Activated CD8-positive, alpha-beta T cell treated with anti-CD3 and anti-CD28 coated beads, Interleukin-2, amount 10 ng/mL, durations not matched to agents 7 days and 5 days (primary cell): ENCODE measurements at regions not wholly inside any gene's neighbourhood (a gene's known extent, or its start where the extent isn't known, plus 50 kb on each side); places are given as distances from the start of the nearest gene placed in this dataset.

ENCODE experiments used
- ATAC-seq: fragments of 150-1000 bp; cut with Tn5 transposase; one replicate; pipeline ENCODE4 v1.10.0; 2021; ENCODE audit warnings: moderate library complexity
- CTCF ChIA-PET: fragments of 350-600 bp; sonication (Branson Sonifier 250); formaldehyde crosslinking; loops from one replicate; lab custom pipeline; 2021; ENCODE audit warnings: antibody characterized with exemption; lab: Charles Lee
- POLR2A ChIA-PET: fragments of 350-600 bp; sonication (Branson Sonifier 250); formaldehyde crosslinking; loops from one replicate; lab custom pipeline; 2021; ENCODE audit warnings: antibody characterized with exemption; lab: Charles Lee
- DNase-seq: peaks from one replicate; pipeline ENCODE4 v3.0.0-alpha.2; 2020
- H3K27ac Mint-ChIP-seq: one replicate; pipeline ENCODE4 v1.8.0; 2021; ENCODE audit warnings: mild to moderate bottlenecking, mixed read lengths
- H3K27me3 Mint-ChIP-seq: one replicate; pipeline ENCODE4 v1.8.0; 2021; ENCODE audit warnings: low read depth, mixed read lengths
- H3K36me3 Mint-ChIP-seq: one replicate; pipeline ENCODE4 v1.8.0; 2021; ENCODE audit warnings: low read depth, mixed read lengths
- H3K4me1 Mint-ChIP-seq: one replicate; pipeline ENCODE4 v1.8.0; 2021; ENCODE audit warnings: low read depth, mixed read lengths
- H3K4me3 Mint-ChIP-seq: one replicate; pipeline ENCODE4 v1.8.0; 2021; ENCODE audit warnings: mild to moderate bottlenecking, mixed read lengths
- H3K9me3 Mint-ChIP-seq: one replicate; pipeline ENCODE4 v1.8.0; 2022; ENCODE audit warnings: mixed read lengths; ENCODE audit not compliant: insufficient read depth

DNA sequence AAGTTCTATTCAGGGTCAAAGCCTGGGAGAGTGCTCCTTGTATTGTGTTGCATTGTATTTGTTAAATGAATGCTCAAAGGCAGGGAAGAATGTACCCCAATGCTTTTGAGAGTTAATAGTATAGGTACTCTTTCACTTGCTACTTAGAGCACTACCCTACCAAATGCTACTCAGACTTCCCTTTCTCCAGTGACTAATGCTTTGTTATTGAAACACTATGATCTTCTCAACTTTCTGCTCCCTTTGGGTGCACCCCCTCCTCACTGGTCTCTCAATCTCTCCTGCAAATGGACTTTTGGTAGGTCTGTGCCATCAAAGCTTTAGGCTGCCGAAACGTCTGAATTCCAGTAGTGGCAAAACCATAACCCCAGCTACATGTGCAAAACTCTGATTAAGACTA is 177.7 kb upstream of the AHR start:
- Mint-ChIP-seq H3K27ac (no peak overlapping the region), H3K36me3 (no peaks in the 10 kb centered on the region), H3K9me3 (no peaks in the 10 kb centered on the region), H3K27me3 (no peaks in the 10 kb centered on the region), H3K4me3 (no peak overlapping the region), H3K4me1 (peaks cover 12% of the 10 kb centered on the region)
- DNase-seq, result no peak
- CTCF ChIA-PET, result no interaction called here
- POLR2A ChIA-PET, result interaction anchor here (0.6 kb wide), 1 partner anchor 287 kb away, joined by 4 read pairs; no protein-coding TSS in a partner anchor
- no peak for ATAC-seq

DNA sequence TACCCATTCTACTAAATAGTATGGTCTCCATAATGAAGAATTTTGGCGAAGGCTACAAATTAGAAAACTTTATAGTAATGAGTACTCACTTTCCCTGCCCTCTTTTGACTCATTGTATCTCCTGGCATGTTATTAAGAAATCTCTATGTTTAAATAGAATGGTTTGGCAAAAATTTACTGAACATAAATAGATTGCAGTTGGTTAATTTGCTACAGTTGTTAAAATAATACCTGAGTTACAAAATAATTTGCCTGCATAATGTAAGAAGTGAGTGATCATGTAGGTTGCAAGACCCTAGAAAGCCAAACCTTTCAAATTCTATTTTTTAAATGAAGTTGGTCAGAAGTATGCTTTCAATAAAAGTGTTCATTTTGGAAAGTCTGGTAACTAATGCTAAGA is 176.8 kb upstream of the AHR start:
- Mint-ChIP-seq H3K4me3 (no peak overlapping the region), H3K4me1 (peaks cover 12% of the 10 kb centered on the region), H3K9me3 (no peaks in the 10 kb centered on the region), H3K36me3 (no peaks in the 10 kb centered on the region), H3K27me3 (no peaks in the 10 kb centered on the region), H3K27ac (no peak overlapping the region)
- ATAC-seq (no peak), DNase-seq (no peak)
- POLR2A ChIA-PET, result no interaction called here
- CTCF ChIA-PET, result no interaction called here

DNA sequence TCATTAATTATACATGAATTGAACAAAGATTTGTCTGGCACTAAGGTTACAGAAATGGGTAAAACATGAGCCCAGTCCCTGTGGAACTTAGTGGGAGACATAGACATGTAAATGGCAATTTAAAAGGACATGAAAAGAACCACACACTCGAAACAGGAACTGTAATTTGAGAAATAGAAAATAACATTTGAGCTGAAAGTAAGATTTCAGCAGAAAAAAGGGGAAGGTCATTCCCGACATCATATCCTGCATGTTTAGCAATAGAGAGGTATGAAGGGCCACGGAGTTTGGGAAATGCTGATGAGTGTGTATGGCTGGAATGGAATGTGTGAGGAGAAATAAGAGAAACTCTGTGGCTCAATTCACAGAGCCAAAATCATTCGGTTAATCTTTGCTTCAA is 175.4 kb upstream of the AHR start:
- peaks cover 9% of the 10 kb centered on the region for H3K4me1 Mint-ChIP-seq
- ChIA-PET CTCF (no interaction called here), POLR2A (no interaction called here)
- no peak overlapping the region for H3K27ac Mint-ChIP-seq
- H3K9me3 Mint-ChIP-seq, result no peaks in the 10 kb centered on the region
- no peaks in the 10 kb centered on the region for H3K36me3 Mint-ChIP-seq
- no peaks in the 10 kb centered on the region for H3K27me3 Mint-ChIP-seq
- H3K4me3 Mint-ChIP-seq, result no peak overlapping the region
- DNase-seq (no peak), ATAC-seq (no peak)

DNA sequence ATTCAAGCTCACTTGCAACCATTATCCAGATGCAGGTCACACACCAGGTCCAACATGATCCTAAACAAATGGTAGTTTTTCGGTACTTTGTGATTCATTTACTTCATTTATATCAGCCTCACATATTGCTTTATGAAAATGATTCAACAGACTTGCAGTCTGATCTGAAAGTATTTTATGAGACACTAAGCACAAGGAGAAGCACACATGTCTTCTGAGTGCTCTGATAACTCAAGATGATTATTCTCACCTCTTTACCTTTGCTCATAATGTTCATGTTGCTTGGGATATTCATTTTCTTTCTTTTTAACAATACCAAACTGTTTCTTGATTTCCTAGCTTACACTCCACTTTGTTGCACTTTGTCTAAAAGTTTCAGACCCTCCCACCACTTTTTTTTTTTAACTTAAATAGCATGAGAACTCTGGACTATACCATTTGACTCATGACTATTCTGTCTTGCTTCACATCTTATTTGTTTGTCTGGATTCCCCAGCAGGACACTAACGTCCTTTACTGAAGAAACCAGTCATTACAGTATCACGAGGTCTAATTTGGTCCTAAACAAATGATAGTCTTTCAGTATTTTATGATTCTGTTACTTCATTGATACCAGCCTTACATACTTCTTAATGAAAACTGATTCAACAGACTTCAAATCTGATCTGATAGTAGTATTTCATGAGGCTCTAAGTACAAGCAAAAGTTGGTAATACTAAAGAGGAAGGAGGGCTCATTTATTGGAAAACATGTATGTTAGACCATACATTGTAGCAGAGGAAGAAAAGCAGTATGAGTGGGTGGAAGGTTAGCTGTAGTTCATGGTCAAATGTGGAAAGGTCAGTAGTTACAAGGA is 171.8 kb upstream of the AHR start:
- ATAC-seq, result no peak

DNA sequence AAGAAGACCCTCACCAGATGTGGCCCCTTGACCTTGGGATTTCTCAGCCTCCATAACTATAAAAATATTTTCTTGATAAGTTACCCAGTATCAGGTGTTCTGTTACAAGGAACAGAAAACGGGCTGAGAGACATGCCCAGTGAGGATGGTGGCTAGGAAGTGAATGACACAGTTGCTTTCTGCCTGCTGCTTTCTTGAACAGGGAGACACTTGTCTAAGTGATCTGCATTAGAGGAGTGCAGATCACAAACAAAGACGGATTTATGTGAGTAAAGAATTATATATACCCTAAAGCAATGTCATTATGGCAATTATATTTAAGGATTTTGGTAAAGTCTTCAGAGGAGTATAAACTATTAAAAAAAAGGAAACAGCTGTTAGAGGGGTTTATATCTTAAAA is 169.2 kb upstream of the AHR start:
- ATAC-seq (no peak), DNase-seq (no peak)
- peaks cover 20% of the 10 kb centered on the region for H3K4me1 Mint-ChIP-seq
- no peak overlapping the region for H3K27ac Mint-ChIP-seq
- ChIA-PET CTCF (no interaction called here), POLR2A (no interaction called here)
- H3K36me3 Mint-ChIP-seq, result peaks cover 4% of the 10 kb centered on the region
- peaks cover 4% of the 10 kb centered on the region for H3K9me3 Mint-ChIP-seq
- H3K27me3 Mint-ChIP-seq, result no peaks in the 10 kb centered on the region
- no peak overlapping the region for H3K4me3 Mint-ChIP-seq

More for the DNA sequence above, 171.8 kb upstream of the AHR start:
- Mint-ChIP-seq H3K4me3 (no peak overlapping the region), H3K36me3 (no peaks in the 10 kb centered on the region), H3K9me3 (peaks cover 4% of the 10 kb centered on the region), H3K27me3 (no peaks in the 10 kb centered on the region), H3K27ac (no peak overlapping the region), H3K4me1 (peaks cover 20% of the 10 kb centered on the region)
- DNase-seq, result no peak
- CTCF ChIA-PET, result no interaction called here
- POLR2A ChIA-PET, result no interaction called here

DNA sequence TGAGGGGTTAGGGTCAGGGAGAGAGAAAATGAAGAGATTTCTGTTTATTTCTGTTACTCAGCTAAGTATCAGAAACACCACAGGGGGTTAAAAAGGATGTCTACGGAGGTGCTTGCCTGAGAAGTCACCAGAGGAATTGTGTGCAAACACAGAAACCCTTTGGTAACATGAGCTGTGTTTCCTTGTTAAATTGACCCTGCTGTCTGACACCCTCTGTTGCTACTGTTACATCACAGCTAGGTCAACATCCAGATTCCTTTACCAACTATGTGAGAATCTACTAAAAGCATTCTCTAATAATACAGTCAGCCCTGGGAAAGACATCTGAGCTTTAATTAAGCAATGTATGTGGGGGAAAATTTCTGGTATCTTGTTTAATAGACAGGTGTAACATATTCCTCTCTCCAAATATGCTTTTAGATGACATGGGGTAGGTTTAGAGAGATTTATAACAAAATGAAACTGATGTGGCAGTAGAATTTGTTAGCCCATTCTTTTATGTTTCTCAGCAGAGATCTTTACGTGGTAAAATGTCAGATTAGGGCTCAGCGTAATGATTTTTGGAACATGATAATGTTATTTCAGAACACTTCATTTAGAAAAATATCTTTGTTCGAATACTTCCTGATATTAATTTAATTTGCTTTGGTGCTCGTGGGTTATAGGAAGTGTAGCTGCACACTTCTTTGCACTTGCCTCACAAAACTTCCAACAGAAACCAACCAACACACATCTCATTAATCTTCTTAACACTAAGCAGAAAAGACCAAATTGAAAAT is 168.0 kb upstream of the AHR start:
- Mint-ChIP-seq H3K27me3 (no peaks in the 10 kb centered on the region), H3K36me3 (peaks cover 15% of the 10 kb centered on the region), H3K4me3 (peak overlapping the region; percentile 48), H3K4me1 (peaks cover 33% of the 10 kb centered on the region), H3K27ac (peak overlapping the region; percentile 24), H3K9me3 (peaks cover 9% of the 10 kb centered on the region)
- ATAC-seq, result peak; percentile 43
- CTCF ChIA-PET, result no interaction called here
- POLR2A ChIA-PET, result interaction anchor here (1.1 kb wide), 1 partner anchor 147 kb away, joined by 3 read pairs; no protein-coding TSS in a partner anchor
- no peak for DNase-seq

DNA sequence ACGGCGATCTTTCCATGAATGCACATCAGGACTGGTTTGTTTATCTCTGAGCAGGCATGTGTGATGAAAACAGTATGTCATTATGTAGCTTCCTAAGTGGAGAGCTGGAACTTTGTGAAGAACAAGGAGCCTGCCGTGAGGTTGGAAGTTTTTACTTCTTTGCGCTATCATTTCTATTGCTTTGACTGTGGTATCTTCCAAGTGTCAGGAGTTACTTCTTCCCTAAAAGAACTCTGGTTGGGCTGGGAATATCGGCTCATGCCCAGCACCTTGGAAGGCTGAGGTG is 167.4 kb upstream of the AHR start:
- Mint-ChIP-seq H3K9me3 (peaks cover 10% of the 10 kb centered on the region), H3K4me1 (peaks cover 37% of the 10 kb centered on the region), H3K4me3 (peak overlapping the region; percentile 48), H3K36me3 (peaks cover 18% of the 10 kb centered on the region), H3K27me3 (no peaks in the 10 kb centered on the region), H3K27ac (peak overlapping the region; percentile 24)
- CTCF ChIA-PET, result interaction anchor here (0.9 kb wide), 1 partner anchor 11 kb away, joined by 3 read pairs; no protein-coding TSS in a partner anchor
- ATAC-seq, result no peak
- POLR2A ChIA-PET, result interaction anchor here (1.1 kb wide), 1 partner anchor 146 kb away, joined by 3 read pairs; no protein-coding TSS in a partner anchor
- no peak for DNase-seq

DNA sequence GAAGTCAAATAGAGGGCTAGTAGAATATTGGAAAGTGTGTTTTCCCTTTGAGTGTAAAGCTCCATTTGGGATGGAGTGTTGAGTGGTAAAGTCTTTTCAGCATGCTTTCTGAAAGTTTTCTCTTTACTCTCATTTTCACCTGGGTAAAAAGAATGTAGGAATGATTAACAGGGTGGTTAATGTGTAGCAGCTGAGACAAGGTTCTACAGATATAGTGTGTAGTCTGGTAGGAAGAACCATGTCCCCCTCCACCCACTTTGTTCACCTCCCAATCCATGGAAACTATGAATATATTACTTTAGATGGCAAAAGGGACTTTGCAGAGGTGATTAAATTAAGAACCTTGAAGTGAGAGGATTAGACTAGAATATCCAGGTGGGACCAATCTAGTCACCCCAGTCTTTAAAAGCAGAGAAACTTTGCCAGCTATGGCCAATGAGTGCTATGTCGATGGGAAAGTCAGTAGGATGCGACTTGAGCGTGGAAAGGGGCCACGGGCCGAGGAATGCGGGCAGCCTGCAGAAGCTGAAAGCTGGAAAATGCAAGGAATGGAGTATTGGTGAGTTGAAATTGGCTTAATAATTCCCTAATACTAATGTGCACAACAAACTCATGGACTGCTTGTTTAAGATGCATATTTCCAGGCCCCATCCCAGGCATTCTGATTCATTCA is 166.3 kb upstream of the AHR start:
- Mint-ChIP-seq H3K9me3 (peaks cover 10% of the 10 kb centered on the region), H3K36me3 (peaks cover 25% of the 10 kb centered on the region), H3K4me1 (peaks cover 44% of the 10 kb centered on the region), H3K27me3 (no peaks in the 10 kb centered on the region), H3K4me3 (no peak overlapping the region), H3K27ac (no peak overlapping the region)
- no peak for DNase-seq
- CTCF ChIA-PET, result interaction anchor here (1.0 kb wide), 1 partner anchor 9 kb away, joined by 3 read pairs; no protein-coding TSS in a partner anchor
- POLR2A ChIA-PET, result no interaction called here
- ATAC-seq, result no peak

DNA sequence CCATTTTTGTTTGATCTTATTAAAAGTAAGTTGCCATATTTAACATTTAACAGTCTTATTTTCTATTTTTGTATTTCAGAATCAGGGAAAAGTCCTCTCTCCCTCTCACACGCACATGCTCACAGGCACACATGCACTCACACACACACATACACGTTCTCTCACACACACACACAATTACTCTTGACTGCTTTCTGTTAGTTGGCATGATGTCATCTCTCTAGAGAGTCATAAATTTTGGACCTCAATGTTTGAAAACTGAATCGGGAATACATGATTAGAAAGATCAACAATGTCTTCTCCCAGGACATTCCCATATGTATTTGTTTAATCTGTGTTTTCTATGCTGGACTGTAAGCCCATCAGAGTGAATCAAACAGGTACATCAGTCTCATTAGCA is 165.7 kb upstream of the AHR start:
- Mint-ChIP-seq H3K9me3 (peaks cover 10% of the 10 kb centered on the region), H3K4me1 (peaks cover 45% of the 10 kb centered on the region), H3K36me3 (peaks cover 26% of the 10 kb centered on the region), H3K27me3 (no peaks in the 10 kb centered on the region), H3K27ac (no peak overlapping the region), H3K4me3 (no peak overlapping the region)
- ATAC-seq, result no peak
- ChIA-PET POLR2A (no interaction called here), CTCF (no interaction called here)
- no peak for DNase-seq

DNA sequence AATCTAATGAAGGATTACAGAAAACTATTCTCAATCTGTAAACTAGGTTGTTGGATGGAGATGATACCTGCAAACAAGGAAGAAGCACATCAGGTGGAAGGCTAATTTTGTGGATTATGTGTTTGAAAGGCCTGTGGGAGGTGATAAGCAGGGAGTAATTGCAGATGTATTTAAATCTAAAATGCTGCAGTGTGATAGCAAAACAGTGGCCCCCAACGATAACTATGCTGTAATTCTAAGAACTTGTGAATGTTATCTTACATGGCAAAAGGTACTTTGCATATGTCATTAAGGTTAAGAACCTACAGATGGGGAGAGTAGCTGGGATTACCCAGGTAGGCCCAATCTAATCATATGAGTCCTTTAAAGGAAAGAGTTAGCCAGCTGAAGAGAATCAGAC is 164.5 kb upstream of the AHR start:
- DNase-seq, result no peak
- H3K4me3 Mint-ChIP-seq, result no peak overlapping the region
- H3K27ac Mint-ChIP-seq, result no peak overlapping the region
- POLR2A ChIA-PET, result no interaction called here
- peaks cover 30% of the 10 kb centered on the region for H3K36me3 Mint-ChIP-seq
- ATAC-seq, result no peak
- H3K9me3 Mint-ChIP-seq, result peaks cover 5% of the 10 kb centered on the region
- no peaks in the 10 kb centered on the region for H3K27me3 Mint-ChIP-seq
- H3K4me1 Mint-ChIP-seq, result peaks cover 56% of the 10 kb centered on the region
- CTCF ChIA-PET, result no interaction called here

DNA sequence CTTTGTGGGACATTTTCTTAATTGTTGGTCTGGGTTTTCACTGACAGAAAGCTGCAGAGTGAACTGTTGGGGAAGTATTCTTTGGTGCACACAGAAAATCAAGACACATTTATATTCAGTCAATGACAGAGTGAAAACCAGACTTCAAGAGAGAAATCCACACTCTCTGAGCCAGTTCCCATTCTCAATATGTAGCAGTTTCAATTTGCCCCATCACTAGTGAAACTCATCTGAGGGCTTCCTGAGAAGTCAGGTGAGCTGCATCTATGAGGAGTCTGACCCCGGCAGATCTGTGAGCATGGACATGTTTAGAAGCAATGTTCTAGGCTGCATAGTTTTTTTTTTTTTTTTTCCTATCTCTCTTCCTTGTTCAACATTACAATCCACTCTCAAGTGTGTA is 163.7 kb upstream of the AHR start:
- H3K36me3 Mint-ChIP-seq, result peaks cover 30% of the 10 kb centered on the region
- POLR2A ChIA-PET, result no interaction called here

DNA sequence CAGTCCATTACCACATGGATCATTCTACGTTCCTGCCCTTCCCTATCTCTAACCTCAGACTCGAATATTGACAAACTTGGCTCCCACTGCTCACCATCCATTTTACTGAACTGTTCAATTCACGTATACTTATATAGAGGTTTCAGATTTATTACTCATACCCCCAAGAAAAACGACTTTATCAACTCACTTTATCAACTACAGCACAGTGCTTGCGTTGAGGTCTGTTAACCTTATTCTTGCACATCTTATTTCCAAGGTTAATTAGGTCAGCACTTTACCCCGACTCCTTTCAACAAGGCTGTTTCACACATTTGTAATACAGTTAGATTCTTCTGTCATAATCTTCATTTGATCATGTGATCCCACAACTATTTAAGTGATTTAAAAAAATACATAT is 162.3 kb upstream of the AHR start:
- Mint-ChIP-seq H3K9me3 (peaks cover 5% of the 10 kb centered on the region), H3K4me1 (peaks cover 64% of the 10 kb centered on the region), H3K4me3 (no peak overlapping the region), H3K27ac (no peak overlapping the region), H3K27me3 (no peaks in the 10 kb centered on the region), H3K36me3 (peaks cover 30% of the 10 kb centered on the region)
- ATAC-seq, result no peak
- ChIA-PET CTCF (no interaction called here), POLR2A (no interaction called here)
- DNase-seq, result no peak

More for the DNA sequence above, 163.7 kb upstream of the AHR start:
- ATAC-seq, result no peak
- H3K4me1 Mint-ChIP-seq, result peaks cover 64% of the 10 kb centered on the region
- CTCF ChIA-PET, result no interaction called here
- peak overlapping the region; percentile 1 for H3K27ac Mint-ChIP-seq
- no peak for DNase-seq
- no peak overlapping the region for H3K4me3 Mint-ChIP-seq
- H3K9me3 Mint-ChIP-seq, result peaks cover 5% of the 10 kb centered on the region
- H3K27me3 Mint-ChIP-seq, result no peaks in the 10 kb centered on the region
